ENCODE measurements at regions not wholly inside any gene's neighbourhood (a gene's known extent, or its start where the extent isn't known, plus 50 kb on each side); places are given as distances from the start of the nearest gene placed in this dataset.

GRCh38 chr5:162654661-162655405 lies 587.3 kb downstream of the GABRG2 start:
- Histone ChIP-seq H3K4me1 (no peaks in the 10 kb centered on the region), H3K4me3 (no peak overlapping the region), H3K27ac (no peak overlapping the region), H3K27me3 (no peaks in the 10 kb centered on the region), H3K36me3 (no peaks in the 10 kb centered on the region), H3K9me3 (peaks cover 0 to 15% of the 10 kb centered on the region in 2 donors)
- DNase-seq, result no peak
- TF ChIP-seq CTCF (IDR thresholded peaks at IDR 0.05), result no peak
- no peak for ATAC-seq
- intact Hi-C loops (cut with DNase I), result no loop called here

- no peaks in the 10 kb centered on the region for H3K4me1 ChIP-seq
- no peaks in the 10 kb centered on the region for H3K27me3 ChIP-seq
- intact Hi-C loops (cut with DNase I), result no loop called here
- no peaks in the 10 kb centered on the region for H3K36me3 ChIP-seq
- no peak for ATAC-seq
- TF ChIP-seq CTCF (IDR thresholded peaks at IDR 0.05), result no peak
- H3K9me3 ChIP-seq, result no peaks in the 10 kb centered on the region
- H3K4me3 ChIP-seq, result no peak overlapping the region
- no peak overlapping the region for H3K27ac ChIP-seq
- DNase-seq, result no peak
Observed at GRCh38 chr5:162657076-162657475, 589.5 kb downstream of the GABRG2 start.

GRCh38 chr5:162664846-162665245 lies 597.3 kb downstream of the GABRG2 start:
- ATAC-seq, result no peak
- H3K4me3 ChIP-seq, result no peak overlapping the region
- H3K9me3 ChIP-seq, result peaks cover 0 to 2% of the 10 kb centered on the region in 2 donors
- no peak for TF ChIP-seq CTCF (IDR thresholded peaks at IDR 0.05)
- no peak for DNase-seq
- intact Hi-C loops (cut with DNase I), result no loop called here
- H3K27ac ChIP-seq, result no peak overlapping the region
- no peaks in the 10 kb centered on the region for H3K27me3 ChIP-seq
- H3K4me1 ChIP-seq, result no peaks in the 10 kb centered on the region
- no peaks in the 10 kb centered on the region for H3K36me3 ChIP-seq

GRCh38 chr5:162668926-162669325 lies 601.4 kb downstream of the GABRG2 start:
- TF ChIP-seq CTCF (IDR thresholded peaks at IDR 0.05), result no peak
- ATAC-seq, result no peak

GRCh38 chr5:162672061-162672460 lies 604.5 kb downstream of the GABRG2 start:
- TF ChIP-seq CTCF (IDR thresholded peaks at IDR 0.05), result no peak
- Histone ChIP-seq H3K27ac (no peak overlapping the region), H3K4me3 (no peak overlapping the region), H3K4me1 (no peaks in the 10 kb centered on the region), H3K36me3 (no peaks in the 10 kb centered on the region), H3K27me3 (no peaks in the 10 kb centered on the region), H3K9me3 (no peaks in the 10 kb centered on the region)
- DNase-seq (no peak), ATAC-seq (no peak)
- intact Hi-C loops (cut with DNase I), result no loop called here

More at GRCh38 chr5:162668926-162669325, 601.4 kb downstream of the GABRG2 start:
- intact Hi-C loops (cut with DNase I), result no loop called here
- H3K4me3 ChIP-seq, result no peak overlapping the region
- no peaks in the 10 kb centered on the region for H3K36me3 ChIP-seq
- no peak overlapping the region for H3K27ac ChIP-seq
- H3K9me3 ChIP-seq, result peaks cover 0 to 2% of the 10 kb centered on the region in 2 donors
- DNase-seq, result no peak
- no peaks in the 10 kb centered on the region for H3K4me1 ChIP-seq
- no peaks in the 10 kb centered on the region for H3K27me3 ChIP-seq

Data from left lung (tissue), 4 donors.